HG02642 (cell line): ENCODE measurements at regions not wholly inside any gene's neighbourhood (a gene's known extent, or its start where the extent isn't known, plus 50 kb on each side); places are given as distances from the start of the nearest gene placed in this dataset.

Source experiments
- ATAC-seq: cut with Tn5 transposase; IDR thresholded peaks from one replicate; pipeline ENCODE4 v1.9.1; 2021; ENCODE audit warnings: mild to moderate bottlenecking; ENCODE audit not compliant: unreplicated experiment, poor library complexity

DNA sequence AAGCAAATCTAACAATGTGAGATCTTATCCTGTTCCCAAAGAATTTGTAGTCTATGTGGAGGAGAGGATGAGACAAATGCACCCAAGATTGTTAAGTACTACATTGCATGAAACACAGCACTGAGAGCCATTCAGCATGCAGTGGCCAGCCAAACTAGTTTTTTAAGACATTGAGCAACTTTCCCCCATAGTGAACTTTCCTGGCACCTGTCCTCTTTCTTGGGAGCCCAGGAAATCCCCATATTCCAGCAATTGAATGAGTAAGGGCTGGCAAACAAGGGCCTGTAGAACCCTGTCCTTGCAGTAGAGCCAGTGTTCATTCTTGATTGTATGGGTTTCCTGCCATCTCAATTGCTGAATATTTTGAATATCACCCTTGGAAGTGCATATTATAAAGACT, 58.8 kb upstream of the FIGN start:
- ATAC-seq = no peak
